BJ (cell line): ENCODE measurements at regions not wholly inside any gene's neighbourhood (a gene's known extent, or its start where the extent isn't known, plus 50 kb on each side); places are given as distances from the start of the nearest gene placed in this dataset.
"Not testable (repeated sequence)": the region's sequence is repeated elsewhere in the genome, so short reads cannot be mapped to it uniquely, and the experiment has no call there.

ENCODE experiments used
- CTCF ChIA-PET: fragments of 350-600 bp; formaldehyde crosslinking; extraction: SDS; loops from one replicate; lab custom pipeline; 2021; ENCODE audit warnings: antibody characterized with exemption, inconsistent platforms; lab: Yijun Ruan, JAX
- POLR2A ChIA-PET: fragments of 300-600 bp; sonication (Branson Sonifier 250); formaldehyde crosslinking; extraction: SDS; loops from one replicate; lab custom pipeline; 2021; ENCODE audit warnings: antibody characterized with exemption; lab: Charles Lee
- DNase-seq: peaks from one replicate; pipeline ENCODE4 v3.0.0-alpha.2; 2011; ENCODE audit warnings: low read depth
- H3K27me3 ChIP-seq: 2 replicates; pipeline ENCODE4 v1.6.0; 2011; ENCODE audit warnings: low read length; ENCODE audit not compliant: control insufficient read depth, insufficient read depth
- H3K36me3 ChIP-seq: 2 replicates; pipeline ENCODE4 v1.5.1; 2011; ENCODE audit warnings: low read length; ENCODE audit not compliant: control insufficient read depth, insufficient read depth
- H3K4me3 ChIP-seq: 2 replicates; pipeline ENCODE4 v1.5.1; 2011; ENCODE audit warnings: low read depth, mild to moderate bottlenecking, control low read depth, low read length
- TF ChIP-seq, protein P1 (sequence below): IDR thresholded peaks from 2 replicates; pipeline ENCODE4 v1.5.1; 2011; ENCODE audit warnings: low read depth, mild to moderate bottlenecking, control low read depth, inconsistent platforms, low read length, moderate library complexity; ENCODE audit not compliant: insufficient read depth

DNA sequence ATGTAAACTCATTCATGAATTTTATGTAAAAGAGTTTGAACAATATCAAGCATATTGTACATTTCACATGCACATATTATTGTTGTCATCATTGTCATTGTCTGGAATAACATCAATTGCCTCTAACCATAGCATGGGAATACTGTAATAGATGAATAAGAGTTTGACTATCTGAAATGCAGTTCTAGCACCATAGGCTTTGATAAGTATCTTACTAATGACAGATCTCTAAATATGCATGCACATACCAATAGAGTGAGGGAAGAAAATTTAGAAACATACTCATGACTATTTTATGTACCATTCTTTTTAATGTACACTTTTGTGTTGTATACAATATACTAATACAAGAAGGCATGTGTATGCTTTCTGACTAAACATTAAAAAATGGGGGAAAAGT is 161.6 kb upstream of the SPRY1 start:
- H3K36me3 ChIP-seq, result no peaks in the 10 kb centered on the region
- H3K27me3 ChIP-seq, result no peaks in the 10 kb centered on the region
- no peak overlapping the region for H3K4me3 ChIP-seq
- ChIA-PET CTCF (no interaction called here), POLR2A (no interaction called here)
- TF ChIP-seq, protein P1, sequence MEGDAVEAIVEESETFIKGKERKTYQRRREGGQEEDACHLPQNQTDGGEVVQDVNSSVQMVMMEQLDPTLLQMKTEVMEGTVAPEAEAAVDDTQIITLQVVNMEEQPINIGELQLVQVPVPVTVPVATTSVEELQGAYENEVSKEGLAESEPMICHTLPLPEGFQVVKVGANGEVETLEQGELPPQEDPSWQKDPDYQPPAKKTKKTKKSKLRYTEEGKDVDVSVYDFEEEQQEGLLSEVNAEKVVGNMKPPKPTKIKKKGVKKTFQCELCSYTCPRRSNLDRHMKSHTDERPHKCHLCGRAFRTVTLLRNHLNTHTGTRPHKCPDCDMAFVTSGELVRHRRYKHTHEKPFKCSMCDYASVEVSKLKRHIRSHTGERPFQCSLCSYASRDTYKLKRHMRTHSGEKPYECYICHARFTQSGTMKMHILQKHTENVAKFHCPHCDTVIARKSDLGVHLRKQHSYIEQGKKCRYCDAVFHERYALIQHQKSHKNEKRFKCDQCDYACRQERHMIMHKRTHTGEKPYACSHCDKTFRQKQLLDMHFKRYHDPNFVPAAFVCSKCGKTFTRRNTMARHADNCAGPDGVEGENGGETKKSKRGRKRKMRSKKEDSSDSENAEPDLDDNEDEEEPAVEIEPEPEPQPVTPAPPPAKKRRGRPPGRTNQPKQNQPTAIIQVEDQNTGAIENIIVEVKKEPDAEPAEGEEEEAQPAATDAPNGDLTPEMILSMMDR, result no peak
- DNase-seq, result no peak

DNA sequence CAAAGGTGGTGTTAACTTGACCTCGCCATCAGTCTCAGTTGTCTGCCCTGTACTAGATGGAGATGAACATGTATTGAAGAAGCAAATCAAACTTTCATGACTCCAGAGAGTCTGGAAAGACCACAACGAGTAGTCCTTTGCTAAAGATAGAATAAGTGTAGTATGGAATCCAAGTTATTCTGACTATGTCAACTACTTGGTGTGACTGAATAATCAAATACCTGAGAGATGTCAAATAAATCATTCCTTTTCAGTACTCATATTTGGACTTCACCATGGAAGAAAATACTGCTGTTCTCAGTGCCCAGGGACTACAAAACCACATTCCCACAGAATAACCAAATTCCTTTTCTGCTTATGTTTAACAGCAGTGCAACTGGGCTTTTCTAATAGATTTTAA is 161.2 kb upstream of the SPRY1 start:
- peak; percentile 32 for DNase-seq

DNA sequence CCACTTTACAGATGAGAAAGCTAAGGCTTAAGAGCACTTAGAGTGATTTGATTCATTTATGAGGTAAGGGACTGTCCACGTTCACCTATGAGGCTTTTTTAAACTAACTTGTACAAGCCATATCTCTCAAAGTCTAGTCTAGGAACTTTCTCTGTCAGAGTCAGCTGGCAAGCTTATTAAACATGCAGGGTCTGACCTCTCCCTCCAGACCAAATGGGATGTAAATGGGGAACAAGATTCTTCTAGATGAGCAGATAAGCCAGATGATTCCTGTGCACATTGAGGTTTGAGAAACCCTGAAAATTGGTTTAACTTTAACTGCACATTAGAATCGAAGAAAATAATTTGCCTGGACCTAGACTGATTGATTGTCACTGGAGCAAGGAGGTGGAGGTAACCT is 160.0 kb upstream of the SPRY1 start:
- TF ChIP-seq, protein P1, result no peak
- DNase-seq, result peak; percentile 20
- CTCF ChIA-PET, result interaction anchor here (0.6 to 0.7 kb wide), 2 partner anchors 12 to 16 kb away, joined by 3 read pairs; no protein-coding TSS in a partner anchor
- H3K36me3 ChIP-seq, result no peaks in the 10 kb centered on the region
- POLR2A ChIA-PET, result no interaction called here
- no peaks in the 10 kb centered on the region for H3K27me3 ChIP-seq
- no peak overlapping the region for H3K4me3 ChIP-seq

More for the DNA sequence above, 161.2 kb upstream of the SPRY1 start:
- ChIA-PET CTCF (no interaction called here), POLR2A (no interaction called here)
- H3K36me3 ChIP-seq, result no peaks in the 10 kb centered on the region
- TF ChIP-seq, protein P1, result no peak
- H3K27me3 ChIP-seq, result no peaks in the 10 kb centered on the region
- H3K4me3 ChIP-seq, result no peak overlapping the region

DNA sequence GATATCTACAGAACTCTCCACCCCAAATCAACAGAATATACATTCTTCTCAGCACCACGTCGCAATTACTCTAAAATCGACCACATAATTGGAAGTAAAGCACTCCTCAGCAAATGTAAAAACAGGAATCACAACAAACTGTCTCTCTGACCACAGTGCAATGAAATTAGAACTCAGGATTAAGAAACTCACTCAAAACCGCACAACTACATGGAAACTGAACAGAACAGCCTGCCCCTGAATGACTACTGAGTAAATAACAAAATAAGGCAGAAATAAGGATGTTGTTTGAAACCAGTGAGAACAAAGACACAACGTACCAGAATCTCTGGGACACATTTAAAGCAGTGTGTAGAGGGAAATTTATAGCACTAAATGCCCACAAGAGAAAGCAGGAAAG is 156.3 kb upstream of the SPRY1 start:
- H3K36me3 ChIP-seq, H3K27me3 ChIP-seq, DNase-seq, H3K4me3 ChIP-seq, POLR2A ChIA-PET: not testable (repeated sequence)
- CTCF ChIA-PET, result interaction anchor here (1.7 kb wide), 1 partner anchor 113 kb away, joined by 5 read pairs; no protein-coding TSS in a partner anchor

DNA sequence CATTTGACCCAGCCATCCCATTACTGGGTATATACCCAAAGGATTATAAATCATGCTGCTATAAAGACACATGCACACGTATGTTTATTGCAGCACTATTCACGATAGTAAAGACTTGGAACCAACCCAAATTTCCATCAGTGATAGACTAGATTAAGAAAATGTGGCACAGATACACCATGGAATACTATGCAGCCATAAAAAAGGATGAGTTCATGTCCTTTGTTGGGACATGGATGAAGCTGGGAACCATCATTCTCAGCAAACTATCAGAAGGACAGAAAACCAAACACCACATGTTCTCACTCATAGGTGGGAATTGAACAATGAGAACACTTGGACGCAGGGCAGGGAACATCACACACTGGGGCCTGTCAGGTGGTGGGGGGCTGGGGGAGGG is 153.4 kb upstream of the SPRY1 start:
- CTCF ChIA-PET, POLR2A ChIA-PET, DNase-seq, H3K4me3 ChIP-seq, H3K36me3 ChIP-seq, H3K27me3 ChIP-seq: not testable (repeated sequence)

DNA sequence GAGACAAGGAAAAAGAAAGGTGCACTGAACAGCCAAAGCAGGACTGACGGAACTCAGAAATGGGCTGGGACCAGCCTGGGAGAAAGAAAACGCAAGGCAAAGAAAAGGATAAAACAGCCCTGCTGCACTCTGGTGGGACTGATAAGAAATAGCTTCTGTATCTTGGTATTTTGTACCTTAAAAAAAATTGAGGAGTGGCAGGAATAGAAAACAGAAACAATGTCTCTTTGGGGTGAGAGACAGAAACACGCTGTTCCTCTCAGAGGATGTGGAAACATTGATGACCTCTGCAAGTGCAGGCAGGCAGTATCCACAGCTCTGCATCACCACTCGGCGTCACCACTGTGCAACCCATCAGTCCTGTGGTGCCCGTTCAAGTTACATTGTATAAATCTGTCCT is 152.5 kb upstream of the SPRY1 start:
- no peak for DNase-seq
- TF ChIP-seq, protein P1, result no peak
- H3K36me3 ChIP-seq, result no peaks in the 10 kb centered on the region
- ChIA-PET POLR2A (no interaction called here), CTCF (no interaction called here)
- H3K4me3 ChIP-seq, result no peak overlapping the region
- H3K27me3 ChIP-seq, result no peaks in the 10 kb centered on the region
